ENCODE measurements at regions not wholly inside any gene's neighbourhood (a gene's known extent, or its start where the extent isn't known, plus 50 kb on each side); places are given as distances from the start of the nearest gene placed in this dataset.
"Not testable (repeated sequence)": the region's sequence is repeated elsewhere in the genome, so short reads cannot be mapped to it uniquely, and the experiment has no call there.

- no peaks in the 10 kb centered on the region for H3K4me1 ChIP-seq (ENCODE audit: control insufficient read depth, insufficient read depth, low read length, unreplicated experiment)
- no peak overlapping the region for H2AFZ ChIP-seq (ENCODE audit: low read length, unreplicated experiment)
- no peak overlapping the region for H3K27ac ChIP-seq (ENCODE audit: low read depth, low read length)
- no peak overlapping the region for H3K4me3 ChIP-seq (ENCODE audit: low read depth, low read length)
- H3K36me3 ChIP-seq (ENCODE audit: insufficient read depth, low read length): no peaks in the 10 kb centered on the region
- H3K27me3 ChIP-seq (ENCODE audit: insufficient read depth, low read length): no peaks in the 10 kb centered on the region
- H3K79me2 ChIP-seq (ENCODE audit: control insufficient read depth, insufficient read depth, low read length, unreplicated experiment): no peaks in the 10 kb centered on the region
Measured at GRCh38 chr16:63130942-63131341, 1094.7 kb upstream of the CDH8 start.

DNA sequence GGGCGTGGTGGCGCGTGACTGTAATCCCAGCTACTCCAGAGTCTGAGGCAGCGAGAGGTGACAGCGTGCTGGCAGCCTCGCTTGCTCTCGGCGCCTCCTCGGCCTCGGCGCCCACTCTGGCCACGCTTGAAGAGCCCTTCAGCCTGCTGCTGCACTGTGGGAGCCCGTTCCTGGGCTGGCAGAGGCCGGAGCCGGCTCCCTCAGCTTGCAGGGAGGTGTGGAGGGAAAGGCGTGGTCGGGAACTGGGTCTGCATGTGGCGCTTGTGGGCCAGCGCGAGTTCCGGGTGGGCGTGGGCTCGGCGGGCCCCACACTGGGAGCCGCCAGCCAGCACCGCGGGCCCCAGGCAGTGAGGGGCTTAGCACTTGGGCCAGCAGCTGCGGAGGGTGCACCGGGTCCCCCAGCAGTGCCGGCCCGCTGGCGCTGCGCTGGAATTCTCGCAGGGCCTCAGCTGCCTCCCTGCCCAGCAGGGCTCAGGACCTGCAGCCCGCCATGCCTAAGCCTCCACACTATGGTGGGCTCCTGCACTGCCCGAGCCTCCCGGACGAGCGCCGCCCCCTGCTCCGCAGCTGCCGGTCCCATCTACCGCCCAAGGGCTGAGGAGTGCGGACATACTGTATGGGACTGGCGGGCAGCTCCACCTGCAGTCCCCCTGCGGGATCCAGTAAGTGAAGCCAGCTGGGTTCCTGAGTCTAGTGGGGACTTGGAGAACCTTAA is 1093.3 kb upstream of the CDH8 start:
- Histone ChIP-seq H2AFZ (ENCODE audit: low read length, unreplicated experiment) (no peak overlapping the region), H3K4me3 (ENCODE audit: low read depth, low read length) (no peak overlapping the region), H3K27me3 (ENCODE audit: insufficient read depth, low read length) (no peaks in the 10 kb centered on the region), H3K27ac (ENCODE audit: low read depth, low read length) (no peak overlapping the region), H3K36me3 (ENCODE audit: insufficient read depth, low read length) (no peaks in the 10 kb centered on the region), H3K79me2 (ENCODE audit: control insufficient read depth, insufficient read depth, low read length, unreplicated experiment) (no peaks in the 10 kb centered on the region), H3K4me1 (ENCODE audit: control insufficient read depth, insufficient read depth, low read length, unreplicated experiment) (no peaks in the 10 kb centered on the region)

DNA sequence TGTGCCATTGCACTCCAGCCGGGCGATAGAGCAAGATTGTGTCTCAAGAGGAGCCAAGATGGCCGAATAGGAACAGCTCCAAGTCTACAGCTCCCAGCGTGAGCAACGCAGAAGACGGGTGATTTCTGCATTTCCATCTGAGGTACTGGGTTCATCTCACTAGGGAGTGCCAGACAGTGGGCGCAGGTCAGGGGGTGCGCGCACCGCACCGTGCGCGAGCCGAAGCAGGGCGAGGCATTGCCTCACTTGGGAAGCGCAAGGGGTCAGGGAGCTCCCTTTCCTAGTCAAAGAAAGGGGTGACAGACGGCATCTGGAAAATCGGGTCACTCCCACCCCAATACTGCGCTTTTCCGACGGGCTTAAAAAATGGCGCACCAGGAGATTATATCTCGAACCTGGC is 1083.7 kb upstream of the CDH8 start:
- H2AFZ ChIP-seq (ENCODE audit: low read length, unreplicated experiment); H3K4me1 ChIP-seq (ENCODE audit: control insufficient read depth, insufficient read depth, low read length, unreplicated experiment); H3K4me3 ChIP-seq (ENCODE audit: low read depth, low read length); H3K79me2 ChIP-seq (ENCODE audit: control insufficient read depth, insufficient read depth, low read length, unreplicated experiment); H3K27me3 ChIP-seq (ENCODE audit: insufficient read depth, low read length); H3K36me3 ChIP-seq (ENCODE audit: insufficient read depth, low read length); H3K27ac ChIP-seq (ENCODE audit: low read depth, low read length): not testable (repeated sequence)

GRCh38 chr16:63100082-63100481 is 1063.8 kb upstream of the CDH8 start:
- no peak overlapping the region for H3K27ac ChIP-seq (ENCODE audit: low read depth, low read length)
- H3K36me3 ChIP-seq (ENCODE audit: insufficient read depth, low read length): no peaks in the 10 kb centered on the region
- no peaks in the 10 kb centered on the region for H3K27me3 ChIP-seq (ENCODE audit: insufficient read depth, low read length)
- H3K79me2 ChIP-seq (ENCODE audit: control insufficient read depth, insufficient read depth, low read length, unreplicated experiment): no peaks in the 10 kb centered on the region
- no peak overlapping the region for H2AFZ ChIP-seq (ENCODE audit: low read length, unreplicated experiment)
- no peak overlapping the region for H3K4me3 ChIP-seq (ENCODE audit: low read depth, low read length)
- H3K4me1 ChIP-seq (ENCODE audit: control insufficient read depth, insufficient read depth, low read length, unreplicated experiment): no peaks in the 10 kb centered on the region

GRCh38 chr16:63096857-63097256 is 1060.6 kb upstream of the CDH8 start:
- no peaks in the 10 kb centered on the region for H3K4me1 ChIP-seq (ENCODE audit: control insufficient read depth, insufficient read depth, low read length, unreplicated experiment)
- no peaks in the 10 kb centered on the region for H3K79me2 ChIP-seq (ENCODE audit: control insufficient read depth, insufficient read depth, low read length, unreplicated experiment)
- H3K27ac ChIP-seq (ENCODE audit: low read depth, low read length): no peak overlapping the region
- no peak overlapping the region for H3K4me3 ChIP-seq (ENCODE audit: low read depth, low read length)
- no peak overlapping the region for H2AFZ ChIP-seq (ENCODE audit: low read length, unreplicated experiment)
- no peaks in the 10 kb centered on the region for H3K36me3 ChIP-seq (ENCODE audit: insufficient read depth, low read length)
- H3K27me3 ChIP-seq (ENCODE audit: insufficient read depth, low read length): no peaks in the 10 kb centered on the region

DNA sequence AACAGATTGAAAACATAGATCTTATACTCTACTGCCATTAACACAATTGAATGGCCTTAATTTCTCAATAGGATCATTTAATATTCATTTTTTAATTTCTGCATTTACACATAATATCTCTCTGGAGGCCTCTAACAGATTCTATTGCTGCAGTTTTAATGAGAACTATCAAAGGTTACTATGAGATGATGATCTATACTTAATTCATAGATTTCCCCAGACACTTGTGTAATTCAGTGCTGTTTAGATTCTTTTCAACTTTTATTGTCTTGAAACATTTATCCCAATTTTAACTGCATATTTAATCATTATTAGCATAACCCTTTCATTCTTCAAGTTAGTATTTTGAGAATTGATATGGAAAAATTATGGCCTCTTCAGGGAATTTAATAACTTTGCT is 1056.5 kb upstream of the CDH8 start:
- Histone ChIP-seq H3K4me1 (ENCODE audit: control insufficient read depth, insufficient read depth, low read length, unreplicated experiment) (no peaks in the 10 kb centered on the region), H3K36me3 (ENCODE audit: insufficient read depth, low read length) (no peaks in the 10 kb centered on the region), H3K79me2 (ENCODE audit: control insufficient read depth, insufficient read depth, low read length, unreplicated experiment) (no peaks in the 10 kb centered on the region), H3K4me3 (ENCODE audit: low read depth, low read length) (no peak overlapping the region), H3K27me3 (ENCODE audit: insufficient read depth, low read length) (no peaks in the 10 kb centered on the region), H2AFZ (ENCODE audit: low read length, unreplicated experiment) (no peak overlapping the region), H3K27ac (ENCODE audit: low read depth, low read length) (no peak overlapping the region)

GRCh38 chr16:63082101-63082500 is 1045.9 kb upstream of the CDH8 start:
- Histone ChIP-seq H3K4me3 (ENCODE audit: low read depth, low read length) (no peak overlapping the region), H3K36me3 (ENCODE audit: insufficient read depth, low read length) (no peaks in the 10 kb centered on the region), H2AFZ (ENCODE audit: low read length, unreplicated experiment) (no peak overlapping the region), H3K27me3 (ENCODE audit: insufficient read depth, low read length) (no peaks in the 10 kb centered on the region), H3K4me1 (ENCODE audit: control insufficient read depth, insufficient read depth, low read length, unreplicated experiment) (no peaks in the 10 kb centered on the region), H3K27ac (ENCODE audit: low read depth, low read length) (no peak overlapping the region), H3K79me2 (ENCODE audit: control insufficient read depth, insufficient read depth, low read length, unreplicated experiment) (no peaks in the 10 kb centered on the region)

- no peaks in the 10 kb centered on the region for H3K79me2 ChIP-seq (ENCODE audit: control insufficient read depth, insufficient read depth, low read length, unreplicated experiment)
- H3K36me3 ChIP-seq (ENCODE audit: insufficient read depth, low read length): no peaks in the 10 kb centered on the region
- H3K27ac ChIP-seq (ENCODE audit: low read depth, low read length): no peak overlapping the region
- no peaks in the 10 kb centered on the region for H3K4me1 ChIP-seq (ENCODE audit: control insufficient read depth, insufficient read depth, low read length, unreplicated experiment)
- no peak overlapping the region for H3K4me3 ChIP-seq (ENCODE audit: low read depth, low read length)
- no peaks in the 10 kb centered on the region for H3K27me3 ChIP-seq (ENCODE audit: insufficient read depth, low read length)
- no peak overlapping the region for H2AFZ ChIP-seq (ENCODE audit: low read length, unreplicated experiment)
Measured at GRCh38 chr16:63080746-63081145, 1044.5 kb upstream of the CDH8 start.

GRCh38 chr16:63069047-63069446 is 1032.8 kb upstream of the CDH8 start:
- Histone ChIP-seq H3K4me3 (ENCODE audit: low read depth, low read length) (no peak overlapping the region), H3K27me3 (ENCODE audit: insufficient read depth, low read length) (no peaks in the 10 kb centered on the region), H3K36me3 (ENCODE audit: insufficient read depth, low read length) (no peaks in the 10 kb centered on the region), H2AFZ (ENCODE audit: low read length, unreplicated experiment) (no peak overlapping the region), H3K4me1 (ENCODE audit: control insufficient read depth, insufficient read depth, low read length, unreplicated experiment) (no peaks in the 10 kb centered on the region), H3K79me2 (ENCODE audit: control insufficient read depth, insufficient read depth, low read length, unreplicated experiment) (no peaks in the 10 kb centered on the region), H3K27ac (ENCODE audit: low read depth, low read length) (no peak overlapping the region)

GRCh38 chr16:63067141-63067540 is 1030.9 kb upstream of the CDH8 start:
- Histone ChIP-seq H3K27me3 (ENCODE audit: insufficient read depth, low read length) (no peaks in the 10 kb centered on the region), H3K79me2 (ENCODE audit: control insufficient read depth, insufficient read depth, low read length, unreplicated experiment) (no peaks in the 10 kb centered on the region), H3K4me1 (ENCODE audit: control insufficient read depth, insufficient read depth, low read length, unreplicated experiment) (no peaks in the 10 kb centered on the region), H3K36me3 (ENCODE audit: insufficient read depth, low read length) (no peaks in the 10 kb centered on the region), H3K4me3 (ENCODE audit: low read depth, low read length) (no peak overlapping the region), H3K27ac (ENCODE audit: low read depth, low read length) (no peak overlapping the region), H2AFZ (ENCODE audit: low read length, unreplicated experiment) (no peak overlapping the region)

DNA sequence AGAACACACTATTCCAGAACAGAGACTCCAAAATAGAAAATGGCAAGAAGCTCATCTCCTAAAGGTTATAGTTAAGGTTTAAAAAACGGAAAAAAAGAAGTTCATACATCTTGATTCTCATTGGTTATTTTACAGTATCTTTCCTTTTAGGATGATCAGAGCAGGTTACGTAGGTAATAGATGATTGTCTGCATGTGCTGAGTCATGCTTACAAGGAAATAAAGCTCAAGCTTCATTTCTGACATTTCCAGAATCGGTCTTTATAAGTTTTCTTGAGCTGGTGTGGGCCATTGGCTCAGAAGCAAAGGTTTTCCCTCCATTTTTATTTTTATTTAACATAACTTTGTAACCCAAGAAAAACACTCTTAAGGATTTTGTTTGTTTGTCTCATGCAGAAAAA is 1030.3 kb upstream of the CDH8 start:
- Histone ChIP-seq H3K27me3 (ENCODE audit: insufficient read depth, low read length) (no peaks in the 10 kb centered on the region), H2AFZ (ENCODE audit: low read length, unreplicated experiment) (no peak overlapping the region), H3K36me3 (ENCODE audit: insufficient read depth, low read length) (no peaks in the 10 kb centered on the region), H3K4me1 (ENCODE audit: control insufficient read depth, insufficient read depth, low read length, unreplicated experiment) (no peaks in the 10 kb centered on the region), H3K27ac (ENCODE audit: low read depth, low read length) (no peak overlapping the region), H3K79me2 (ENCODE audit: control insufficient read depth, insufficient read depth, low read length, unreplicated experiment) (no peaks in the 10 kb centered on the region), H3K4me3 (ENCODE audit: low read depth, low read length) (no peak overlapping the region)

Measured in ACC112 (cell line).